Mesenchymal stem cell (in vitro differentiated cells and primary cell): ENCODE measurements at regions not wholly inside any gene's neighbourhood (a gene's known extent, or its start where the extent isn't known, plus 50 kb on each side); places are given as distances from the start of the nearest gene placed in this dataset.

Experiments used
- DNase-seq: peaks from one replicate; pipeline ENCODE4 v3.0.0-alpha.2; 2013
- H2AFZ ChIP-seq: one replicate; pipeline ENCODE4 v1.6.1; 2013; ENCODE audit warnings: low read depth, mild to moderate bottlenecking, control low read depth, inconsistent platforms, low read length, moderate library complexity
- H2AK5ac ChIP-seq: 2 replicates; pipeline ENCODE4 v1.6.1; 2013; ENCODE audit warnings: low read length, moderate library complexity, mild to moderate bottlenecking, inconsistent platforms; ENCODE audit not compliant: severe bottlenecking
- H2BK120ac ChIP-seq: one replicate; pipeline ENCODE4 v1.6.1; 2013; ENCODE audit warnings: low read depth, mild to moderate bottlenecking, inconsistent platforms, low read length, moderate library complexity
- H2BK12ac ChIP-seq, 2 experiments: one replicate each; pipeline ENCODE4 v1.6.1; 2013; ENCODE audit warnings: inconsistent platforms in 2 of 2, low read length in 2 of 2, mild to moderate bottlenecking in 2 of 2, moderate library complexity in 2 of 2, control low read depth in 1 of 2
- H2BK15ac ChIP-seq: one replicate; pipeline ENCODE4 v1.6.1; 2013; ENCODE audit warnings: mild to moderate bottlenecking, low read depth, inconsistent platforms; ENCODE audit not compliant: poor library complexity, severe bottlenecking
- H2BK5ac ChIP-seq: 2 replicates; pipeline ENCODE4 v1.6.1; 2013; ENCODE audit warnings: low read depth, mild to moderate bottlenecking, low read length, control low read depth, inconsistent platforms; ENCODE audit not compliant: poor library complexity, severe bottlenecking
- H3K14ac ChIP-seq, 2 experiments: one replicate each; pipeline ENCODE4 v1.6.1; 2013; ENCODE audit warnings: inconsistent platforms in 2 of 2, low read length in 2 of 2, control low read depth in 1 of 2, mild to moderate bottlenecking in 1 of 2, moderate library complexity in 1 of 2
- H3K18ac ChIP-seq, 2 experiments: one replicate each; pipeline ENCODE4 v1.6.1; 2013; ENCODE audit warnings: inconsistent platforms in 2 of 2, low read length in 2 of 2, control low read depth in 1 of 2, low read depth in 1 of 2, mild to moderate bottlenecking in 1 of 2
- H3K23ac ChIP-seq, 2 experiments: one replicate each; pipeline ENCODE4 v1.6.1; 2013; ENCODE audit warnings: inconsistent platforms in 2 of 2, low read length in 2 of 2, mild to moderate bottlenecking in 2 of 2, moderate library complexity in 2 of 2, control low read depth in 1 of 2
- H3K27ac ChIP-seq: 2 replicates; pipeline ENCODE4 v1.5.1; 2013; ENCODE audit warnings: mild to moderate bottlenecking, moderate library complexity, low read length, control low read depth, inconsistent platforms; ENCODE audit not compliant: poor library complexity, severe bottlenecking
- H3K27me3 ChIP-seq, 2 experiments: 2 replicates each; pipeline versions ENCODE4 v1.6.1 to v1.7.0; 2013; ENCODE audit warnings: low read length in 2 of 2, mild to moderate bottlenecking in 2 of 2, moderate library complexity in 2 of 2, control low read depth in 1 of 2, inconsistent platforms in 1 of 2; ENCODE audit not compliant: control insufficient read depth in 1 of 2, insufficient read depth in 1 of 2
- H3K36me3 ChIP-seq, 2 experiments: 2 replicates each; pipeline versions ENCODE4 v1.6.1 to v1.7.0; 2013; ENCODE audit warnings: low read length in 2 of 2, control low read depth in 1 of 2, inconsistent platforms in 1 of 2, low read depth in 1 of 2, mild to moderate bottlenecking in 1 of 2; ENCODE audit not compliant: insufficient read depth in 2 of 2, control insufficient read depth in 1 of 2
- H3K4ac ChIP-seq, 2 experiments: one replicate each; pipeline ENCODE4 v1.6.1; 2013; ENCODE audit warnings: inconsistent platforms in 2 of 2, low read length in 2 of 2, mild to moderate bottlenecking in 2 of 2, moderate library complexity in 2 of 2, control low read depth in 1 of 2, low read depth in 1 of 2
- H3K4me1 ChIP-seq: 2 replicates; pipeline ENCODE4 v1.6.1; 2013; ENCODE audit warnings: low read depth, low read length, control low read depth; ENCODE audit not compliant: control insufficient read depth, insufficient read depth
- H3K4me2 ChIP-seq: 2 replicates; pipeline ENCODE4 v1.6.1; 2013; ENCODE audit warnings: low read length, mild to moderate bottlenecking, inconsistent platforms; ENCODE audit not compliant: poor library complexity, severe bottlenecking
- H3K4me3 ChIP-seq, 2 experiments: 2 replicates each; pipeline versions ENCODE4 v1.5.1 to v1.7.0; 2013; ENCODE audit warnings: low read length in 2 of 2, mild to moderate bottlenecking in 2 of 2, control low read depth in 1 of 2, low read depth in 1 of 2; ENCODE audit not compliant: insufficient read depth in 1 of 2
- H3K79me1 ChIP-seq: replicated peaks from 2 replicates; pipeline ENCODE4 v1.6.1; 2013; ENCODE audit warnings: mild to moderate bottlenecking, control low read depth, low read length, inconsistent platforms; ENCODE audit not compliant: poor library complexity, severe bottlenecking
- H3K9ac ChIP-seq: 2 replicates; pipeline ENCODE4 v1.7.0; 2013; ENCODE audit warnings: mild to moderate bottlenecking, low read length, moderate library complexity
- H3K9me3 ChIP-seq: 2 replicates; pipeline ENCODE4 v1.7.0; 2013; ENCODE audit warnings: mild to moderate bottlenecking, low read length; ENCODE audit not compliant: control insufficient read depth
- H4K8ac ChIP-seq: one replicate; pipeline ENCODE4 v1.6.1; 2013; ENCODE audit warnings: inconsistent platforms, mild to moderate bottlenecking, low read length, moderate library complexity
- H4K91ac ChIP-seq: one replicate; pipeline ENCODE4 v1.6.1; 2013; ENCODE audit warnings: mild to moderate bottlenecking, low read length, inconsistent platforms
- WGBS: methylation state at CpG from one replicate; pipeline ENCODE4 v1.1.7; 2013; ENCODE audit warnings: mixed read lengths; 5-methylcytosine and 5-hydroxymethylcytosine counted together

- H3K14ac ChIP-seq: no peak overlapping the region
- H3K27me3 ChIP-seq: peaks cover 0 to 15% of the 10 kb centered on the region in 2 experiments
- H3K9me3 ChIP-seq: no peaks in the 10 kb centered on the region
- no peak overlapping the region for H3K18ac ChIP-seq
- no peak for DNase-seq
- H2AFZ ChIP-seq: no peak overlapping the region
- H3K23ac ChIP-seq: no peak overlapping the region
- H3K4me3 ChIP-seq: no peak overlapping the region
- peaks cover 3% of the 10 kb centered on the region for H3K4me1 ChIP-seq
- H2AK5ac ChIP-seq: no peak overlapping the region
- H3K4ac ChIP-seq: no peak overlapping the region
- H3K79me1 ChIP-seq: no peaks in the 10 kb centered on the region
- no peak overlapping the region for H2BK15ac ChIP-seq
- H3K4me2 ChIP-seq: no peak overlapping the region
- 90% methylated on average over 4 of the region's 5 CpGs for WGBS
- H3K36me3 ChIP-seq: no peaks in the 10 kb centered on the region
- no peak overlapping the region for H2BK12ac ChIP-seq
- no peak overlapping the region for H4K8ac ChIP-seq
- H3K9ac ChIP-seq: no peak overlapping the region
- no peak overlapping the region for H2BK120ac ChIP-seq
- no peak overlapping the region for H2BK5ac ChIP-seq
- no peak overlapping the region for H3K27ac ChIP-seq
- H4K91ac ChIP-seq: no peak overlapping the region
Observed at GRCh38 chr2:105473011-105473410, 74.2 kb upstream of the FHL2 start.

DNA sequence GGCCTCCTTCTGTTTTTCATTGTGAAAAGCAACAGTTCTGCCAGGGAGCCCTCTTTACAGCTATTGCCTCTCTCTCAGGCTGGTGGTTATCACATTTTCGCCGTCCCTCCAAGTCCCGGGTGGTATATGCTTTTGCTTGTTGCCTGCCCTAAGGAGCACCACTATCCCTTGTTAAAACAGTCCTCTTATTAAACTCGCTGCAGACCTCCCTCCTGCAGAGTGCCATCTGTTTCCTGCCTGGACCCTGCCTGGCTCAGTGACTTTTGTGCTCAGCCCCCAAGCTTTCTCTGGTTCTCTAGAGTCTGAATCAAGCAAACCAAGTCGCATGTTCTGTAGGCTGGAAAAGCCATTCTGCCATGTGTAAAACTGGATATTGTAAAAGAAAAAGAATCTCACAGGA is 72.1 kb upstream of the FHL2 start:
- Histone ChIP-seq H3K36me3 (no peaks in the 10 kb centered on the region), H3K27me3 (peaks cover 0 to 24% of the 10 kb centered on the region in 2 experiments), H3K27ac (no peak overlapping the region), H3K23ac (no peak overlapping the region), H3K9ac (no peak overlapping the region), H3K18ac (no peak overlapping the region), H3K9me3 (no peaks in the 10 kb centered on the region), H3K14ac (no peak overlapping the region), H2BK5ac (no peak overlapping the region), H3K4me2 (no peak overlapping the region), H2BK15ac (no peak overlapping the region), H3K4me1 (peaks cover 3% of the 10 kb centered on the region), H3K4me3 (no peak overlapping the region), H3K4ac (peak overlapping the region in 1 of 2 experiments; percentile 1), H4K91ac (peak overlapping the region; percentile 58), H2BK12ac (no peak overlapping the region), H2AFZ (no peak overlapping the region), H2BK120ac (no peak overlapping the region), H4K8ac (no peak overlapping the region), H2AK5ac (no peak overlapping the region), H3K79me1 (no peaks in the 10 kb centered on the region)
- 62% methylated on average over 5 of the region's 5 CpGs for WGBS
- DNase-seq: no peak

GRCh38 chr2:105469781-105470180 is 70.9 kb upstream of the FHL2 start:
- Histone ChIP-seq H3K23ac (no peak overlapping the region), H2BK15ac (no peak overlapping the region), H3K4me1 (peaks cover 3% of the 10 kb centered on the region), H2BK12ac (peak overlapping the region in 1 of 2 experiments; percentile 54), H3K4ac (no peak overlapping the region), H3K4me3 (no peak overlapping the region), H2BK5ac (no peak overlapping the region), H3K4me2 (no peak overlapping the region), H3K14ac (no peak overlapping the region), H4K8ac (peak overlapping the region; percentile 29), H2AFZ (no peak overlapping the region), H2AK5ac (no peak overlapping the region), H4K91ac (no peak overlapping the region), H3K79me1 (no peaks in the 10 kb centered on the region), H3K9ac (no peak overlapping the region), H3K18ac (peak overlapping the region in 1 of 2 experiments; percentile 15), H3K36me3 (no peaks in the 10 kb centered on the region), H3K9me3 (no peaks in the 10 kb centered on the region), H3K27ac (no peak overlapping the region), H3K27me3 (peaks cover 0 to 27% of the 10 kb centered on the region in 2 experiments), H2BK120ac (no peak overlapping the region)
- 96% methylated on average over 8 of the region's 8 CpGs for WGBS
- DNase-seq: no peak

DNA sequence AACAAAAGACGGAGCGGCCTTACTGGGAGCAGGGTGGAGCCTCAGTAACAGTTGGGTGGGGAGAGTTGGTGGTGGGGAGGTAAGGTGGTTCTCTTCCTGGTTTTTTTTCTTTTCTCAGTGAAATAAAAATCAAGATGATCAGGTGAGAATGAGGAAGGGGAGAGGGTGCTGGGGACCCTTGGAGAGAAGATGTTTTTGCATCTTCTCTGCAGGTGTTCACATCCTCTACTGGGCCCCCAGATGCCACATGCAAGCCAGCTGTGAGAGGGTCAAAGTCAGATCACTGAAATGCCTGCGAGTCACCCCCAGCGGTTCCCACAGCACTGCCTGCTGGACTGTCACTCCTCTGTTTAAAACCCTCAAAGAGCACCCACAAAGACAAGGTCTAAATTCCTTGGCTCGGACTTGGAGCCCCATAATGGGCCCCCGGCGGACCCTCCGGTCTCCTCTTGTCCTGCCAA is 69.8 kb upstream of the FHL2 start:
- no peak overlapping the region for H2BK5ac ChIP-seq
- no peak overlapping the region for H3K14ac ChIP-seq
- peaks cover 0 to 27% of the 10 kb centered on the region in 2 experiments for H3K27me3 ChIP-seq
- no peak for DNase-seq
- no peaks in the 10 kb centered on the region for H3K79me1 ChIP-seq
- H3K23ac ChIP-seq: no peak overlapping the region
- H2AK5ac ChIP-seq: no peak overlapping the region
- H3K4me2 ChIP-seq: no peak overlapping the region
- H2BK12ac ChIP-seq: peak overlapping the region in 1 of 2 experiments; percentile 28
- no peak overlapping the region for H3K4me3 ChIP-seq
- no peak overlapping the region for H4K8ac ChIP-seq
- H2AFZ ChIP-seq: no peak overlapping the region
- WGBS: 89% methylated on average over 8 of the region's 8 CpGs
- no peak overlapping the region for H4K91ac ChIP-seq
- no peak overlapping the region for H3K27ac ChIP-seq
- H2BK15ac ChIP-seq: no peak overlapping the region
- H3K18ac ChIP-seq: no peak overlapping the region
- H3K4ac ChIP-seq: no peak overlapping the region
- no peak overlapping the region for H3K9ac ChIP-seq
- no peaks in the 10 kb centered on the region for H3K9me3 ChIP-seq
- peaks cover 3% of the 10 kb centered on the region for H3K4me1 ChIP-seq
- no peak overlapping the region for H2BK120ac ChIP-seq
- no peaks in the 10 kb centered on the region for H3K36me3 ChIP-seq
